HG03064 (cell line): ENCODE measurements at regions not wholly inside any gene's neighbourhood (a gene's known extent, or its start where the extent isn't known, plus 50 kb on each side); places are given as distances from the start of the nearest gene placed in this dataset.
A peak's percentile ranks its signal among the peaks of the same experiment; 100 is the strongest.
"Not testable (repeated sequence)": the region's sequence is repeated elsewhere in the genome, so short reads cannot be mapped to it uniquely, and the experiment has no call there.

Source experiments
- ATAC-seq: cut with Tn5 transposase; IDR thresholded peaks from one replicate; pipeline ENCODE4 v1.9.1; 2021; ENCODE audit warnings: low read depth; ENCODE audit not compliant: unreplicated experiment

GRCh38 chr6:119449331-119450156 lies 100.0 kb upstream of the MAN1A1 start:
- ATAC-seq = no peak

- no peak for ATAC-seq
These were observed 98.4 kb upstream of the MAN1A1 start for GRCh38 chr6:119447921-119448320.

DNA sequence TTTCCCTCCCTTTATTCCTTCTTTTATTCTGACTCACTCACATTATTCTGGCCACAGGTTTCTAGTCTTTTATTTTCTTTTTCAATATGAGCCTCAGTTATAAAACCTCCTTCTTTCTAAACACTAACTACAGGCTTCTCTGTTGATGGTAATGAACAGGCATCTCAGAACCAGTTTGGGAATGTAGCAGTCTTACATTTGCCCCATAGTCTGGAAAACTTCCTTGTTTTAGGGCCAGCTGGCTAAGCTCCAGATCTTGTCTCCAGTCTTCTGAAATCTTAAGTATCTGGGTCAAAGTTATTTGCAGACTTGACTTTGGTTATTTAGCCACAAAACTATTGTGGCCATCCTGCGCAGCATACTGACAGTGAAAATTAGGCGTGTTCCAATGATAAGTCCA lies 97.0 kb upstream of the MAN1A1 start:
- ATAC-seq = no peak

DNA sequence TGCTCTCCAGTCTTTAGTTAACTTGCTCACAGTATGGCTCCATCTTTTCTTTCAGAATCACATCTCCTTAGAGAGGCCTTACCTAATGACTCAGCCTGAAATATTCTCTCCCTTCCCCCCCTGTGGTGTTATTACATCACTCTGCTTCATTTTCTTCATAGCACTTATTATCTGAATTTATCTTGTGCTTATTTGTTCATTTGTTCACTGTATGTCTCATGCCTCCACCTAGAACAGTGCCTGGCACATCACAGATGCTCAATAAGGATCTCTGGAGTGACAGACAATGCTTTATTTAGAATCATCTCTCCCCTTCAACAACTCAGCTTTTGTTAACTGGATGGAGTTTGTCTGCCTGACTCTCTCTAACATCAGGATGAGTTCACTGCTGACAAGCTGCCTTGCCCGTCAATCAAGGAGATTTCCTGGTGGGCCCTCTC lies 96.6 kb upstream of the MAN1A1 start:
- ATAC-seq = no peak

DNA sequence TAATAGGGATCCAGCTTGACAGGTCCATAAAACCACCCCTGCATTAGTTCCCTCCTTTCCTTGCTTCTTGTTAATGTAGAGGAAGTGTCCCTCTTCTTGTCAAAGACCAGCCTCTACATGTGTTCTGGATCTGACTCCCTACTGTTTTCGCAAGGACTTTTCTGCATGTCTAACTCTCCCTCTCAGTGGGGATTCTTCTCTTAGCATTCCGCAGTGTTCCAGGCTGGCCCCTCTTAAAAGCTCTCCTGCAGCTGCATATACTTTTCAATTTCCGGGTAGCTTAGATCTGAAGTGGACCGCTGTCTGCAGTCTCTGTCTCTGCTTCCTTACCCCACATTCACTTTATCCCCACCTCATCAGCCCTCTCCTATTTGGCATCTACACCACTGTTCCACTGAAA lies 96.1 kb upstream of the MAN1A1 start:
- no peak for ATAC-seq

DNA sequence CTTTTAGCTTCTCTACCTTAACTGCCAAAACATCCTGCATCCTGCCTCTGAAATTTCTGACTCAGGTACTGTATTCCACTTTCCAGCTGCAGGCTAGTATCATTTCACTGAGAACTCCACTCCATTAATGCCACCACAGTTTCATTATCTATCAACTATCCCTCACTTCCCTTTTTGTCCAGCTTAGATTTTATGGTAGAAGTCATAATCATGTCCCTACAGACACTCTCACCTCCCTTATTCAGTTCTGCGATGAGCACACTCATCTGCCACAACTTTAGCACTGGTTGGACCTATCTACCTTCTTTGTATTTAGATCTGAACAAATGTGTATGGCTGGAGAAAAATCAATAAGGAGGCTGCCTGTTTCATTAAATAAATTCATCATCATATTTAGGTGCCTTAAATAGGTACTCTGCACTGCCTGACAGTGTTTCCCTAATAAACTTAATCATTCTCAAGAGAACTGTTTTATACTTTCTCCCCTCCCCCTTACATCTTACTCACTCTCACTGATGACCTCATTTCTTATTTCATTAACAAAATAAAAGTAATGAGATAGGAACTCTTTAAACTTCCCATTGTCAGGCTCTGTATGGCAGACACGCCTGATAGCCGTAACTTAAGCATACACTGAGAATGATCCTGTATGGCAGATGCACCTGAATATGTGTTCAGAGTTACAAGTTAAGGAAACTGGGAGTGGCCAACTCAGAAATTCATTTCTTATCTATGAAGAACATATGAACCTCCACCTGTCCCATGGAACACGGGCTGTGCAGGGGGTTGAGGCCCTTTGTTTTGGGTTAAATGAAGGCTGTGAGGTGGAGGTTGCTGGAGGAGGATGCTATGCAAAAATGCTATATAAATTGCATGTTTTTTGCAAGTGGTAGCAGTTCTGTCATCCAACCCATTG lies 95.3 kb upstream of the MAN1A1 start:
- peak; percentile 46 for ATAC-seq

DNA sequence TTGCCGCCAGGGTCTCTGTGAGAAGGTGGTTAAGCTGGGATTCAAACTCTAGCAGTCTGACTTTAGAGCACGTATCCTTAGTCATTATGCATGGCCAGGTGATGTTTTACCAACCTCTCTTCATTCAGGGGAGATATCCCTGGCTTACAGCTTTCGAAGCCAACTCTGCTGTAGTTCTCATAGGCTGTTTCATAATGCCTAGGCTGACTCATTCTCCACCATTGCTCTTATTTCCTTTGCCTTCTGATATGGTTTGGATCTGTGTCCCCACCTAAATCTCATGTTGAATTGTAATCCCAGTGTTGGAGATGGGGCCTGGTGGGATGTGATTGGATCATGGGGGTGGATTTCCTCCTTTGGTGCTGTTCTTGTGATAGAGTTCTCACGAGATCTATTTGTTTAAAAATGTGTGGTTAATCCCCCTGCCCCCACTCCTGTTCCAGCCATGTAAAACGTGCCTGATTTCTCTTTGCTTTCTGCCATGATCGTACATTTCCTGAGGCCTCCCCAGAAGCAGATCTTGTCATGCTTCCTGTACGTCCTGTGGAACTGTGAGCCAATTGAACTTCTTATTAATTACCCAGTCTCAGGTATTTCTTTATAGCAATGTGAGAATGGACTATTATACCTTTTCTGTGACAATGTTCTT lies 94.6 kb upstream of the MAN1A1 start:
- ATAC-seq = no peak

- ATAC-seq = peak; percentile 54
These were observed 93.2 kb upstream of the MAN1A1 start for GRCh38 chr6:119442776-119443184.

GRCh38 chr6:119440953-119441352 lies 91.4 kb upstream of the MAN1A1 start:
- no peak for ATAC-seq

GRCh38 chr6:119436583-119436982 lies 87.0 kb upstream of the MAN1A1 start:
- ATAC-seq = no peak

DNA sequence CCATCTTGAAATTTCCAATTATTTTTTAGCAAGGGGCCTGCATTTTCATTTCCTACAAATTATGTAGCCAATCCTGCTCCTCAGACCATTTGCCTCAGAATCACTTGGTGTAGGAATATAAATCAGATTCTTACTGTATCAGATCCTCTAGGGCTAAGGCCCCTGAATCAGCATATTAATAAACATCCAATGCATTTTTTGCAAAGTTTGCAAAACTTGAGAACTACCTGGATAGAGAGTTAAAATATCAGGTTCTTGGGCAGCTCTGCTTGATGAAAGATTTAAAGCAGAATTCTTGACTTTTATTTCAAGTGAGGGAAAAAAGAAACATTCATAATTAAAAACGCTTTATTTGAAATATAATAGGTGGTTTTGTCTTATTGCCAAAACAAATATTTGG lies 82.2 kb upstream of the MAN1A1 start:
- ATAC-seq = no peak

GRCh38 chr6:119430805-119431204 lies 81.2 kb upstream of the MAN1A1 start:
- ATAC-seq = no peak

- ATAC-seq = no peak
These were observed 79.1 kb upstream of the MAN1A1 start for GRCh38 chr6:119428633-119429032.

- no peak for ATAC-seq
These were observed 77.1 kb upstream of the MAN1A1 start for GRCh38 chr6:119426619-119427018.

- no peak for ATAC-seq
These were observed 74.4 kb upstream of the MAN1A1 start for GRCh38 chr6:119423996-119424395.

- ATAC-seq = not testable (repeated sequence)
These were observed 68.5 kb upstream of the MAN1A1 start for GRCh38 chr6:119418084-119418483.

DNA sequence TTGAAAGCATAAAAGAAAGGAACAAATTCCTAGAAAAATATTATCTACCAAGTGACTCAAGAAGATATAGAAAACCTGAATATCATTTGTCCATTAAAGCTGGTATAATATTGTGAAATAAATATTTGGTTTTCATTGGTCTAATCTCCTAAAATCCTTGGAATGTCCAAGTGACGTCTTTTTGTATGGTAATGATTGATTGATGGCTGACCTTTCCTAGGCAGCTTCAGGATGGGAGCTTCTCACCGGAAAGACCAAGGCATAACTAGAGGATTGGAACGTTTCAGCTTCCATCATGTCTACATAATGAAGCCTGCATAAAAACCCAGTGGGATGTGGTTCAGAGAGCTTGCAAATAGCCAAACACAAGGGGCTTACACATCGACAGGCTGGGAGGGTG lies 57.6 kb upstream of the MAN1A1 start:
- ATAC-seq = no peak

GRCh38 chr6:119405114-119405513 lies 55.6 kb upstream of the MAN1A1 start:
- not testable (repeated sequence) for ATAC-seq
